BJ (cell line): ENCODE measurements at regions not wholly inside any gene's neighbourhood (a gene's known extent, or its start where the extent isn't known, plus 50 kb on each side); places are given as distances from the start of the nearest gene placed in this dataset.

Experiments
- CTCF ChIA-PET: fragments of 350-600 bp; formaldehyde crosslinking; extraction: SDS; loops from one replicate; lab custom pipeline; 2021; ENCODE audit warnings: antibody characterized with exemption, inconsistent platforms; lab: Yijun Ruan, JAX
- POLR2A ChIA-PET: fragments of 300-600 bp; sonication (Branson Sonifier 250); formaldehyde crosslinking; extraction: SDS; loops from one replicate; lab custom pipeline; 2021; ENCODE audit warnings: antibody characterized with exemption; lab: Charles Lee
- DNase-seq: peaks from one replicate; pipeline ENCODE4 v3.0.0-alpha.2; 2011; ENCODE audit warnings: low read depth
- H3K27me3 ChIP-seq: 2 replicates; pipeline ENCODE4 v1.6.0; 2011; ENCODE audit warnings: low read length; ENCODE audit not compliant: control insufficient read depth, insufficient read depth
- H3K36me3 ChIP-seq: 2 replicates; pipeline ENCODE4 v1.5.1; 2011; ENCODE audit warnings: low read length; ENCODE audit not compliant: control insufficient read depth, insufficient read depth
- H3K4me3 ChIP-seq: 2 replicates; pipeline ENCODE4 v1.5.1; 2011; ENCODE audit warnings: low read depth, mild to moderate bottlenecking, control low read depth, low read length
- TF ChIP-seq, protein P1 (sequence below): IDR thresholded peaks from 2 replicates; pipeline ENCODE4 v1.5.1; 2011; ENCODE audit warnings: low read depth, mild to moderate bottlenecking, control low read depth, inconsistent platforms, low read length, moderate library complexity; ENCODE audit not compliant: insufficient read depth

GRCh38 chr2:56127010-56127409 is 56.8 kb upstream of the CCDC85A start:
- POLR2A ChIA-PET, result no interaction called here
- peaks cover 2% of the 10 kb centered on the region; the same call in 1 of the 2 replicates for H3K27me3 ChIP-seq
- H3K36me3 ChIP-seq, result no peaks in the 10 kb centered on the region
- TF ChIP-seq, protein P1, sequence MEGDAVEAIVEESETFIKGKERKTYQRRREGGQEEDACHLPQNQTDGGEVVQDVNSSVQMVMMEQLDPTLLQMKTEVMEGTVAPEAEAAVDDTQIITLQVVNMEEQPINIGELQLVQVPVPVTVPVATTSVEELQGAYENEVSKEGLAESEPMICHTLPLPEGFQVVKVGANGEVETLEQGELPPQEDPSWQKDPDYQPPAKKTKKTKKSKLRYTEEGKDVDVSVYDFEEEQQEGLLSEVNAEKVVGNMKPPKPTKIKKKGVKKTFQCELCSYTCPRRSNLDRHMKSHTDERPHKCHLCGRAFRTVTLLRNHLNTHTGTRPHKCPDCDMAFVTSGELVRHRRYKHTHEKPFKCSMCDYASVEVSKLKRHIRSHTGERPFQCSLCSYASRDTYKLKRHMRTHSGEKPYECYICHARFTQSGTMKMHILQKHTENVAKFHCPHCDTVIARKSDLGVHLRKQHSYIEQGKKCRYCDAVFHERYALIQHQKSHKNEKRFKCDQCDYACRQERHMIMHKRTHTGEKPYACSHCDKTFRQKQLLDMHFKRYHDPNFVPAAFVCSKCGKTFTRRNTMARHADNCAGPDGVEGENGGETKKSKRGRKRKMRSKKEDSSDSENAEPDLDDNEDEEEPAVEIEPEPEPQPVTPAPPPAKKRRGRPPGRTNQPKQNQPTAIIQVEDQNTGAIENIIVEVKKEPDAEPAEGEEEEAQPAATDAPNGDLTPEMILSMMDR, result no peak
- no peak for DNase-seq
- no peak overlapping the region for H3K4me3 ChIP-seq
- CTCF ChIA-PET, result interaction anchor here (1.0 kb wide), 1 partner anchor 22 kb away, joined by 3 read pairs; no protein-coding TSS in a partner anchor

- Histone ChIP-seq H3K4me3 (no peak overlapping the region), H3K36me3 (no peaks in the 10 kb centered on the region), H3K27me3 (peaks cover 2% of the 10 kb centered on the region; the same call in 1 of the 2 replicates)
- TF ChIP-seq, protein P1, result no peak
- CTCF ChIA-PET, result interaction anchor here (0.7 to 1.0 kb wide), 3 partner anchors 23 to 1371 kb away, joined by 3 to 4 read pairs (median 4); no protein-coding TSS in a partner anchor
- POLR2A ChIA-PET, result no interaction called here
- no peak for DNase-seq
Measured at GRCh38 chr2:56127463-56128152, 56.2 kb upstream of the CCDC85A start.

DNA sequence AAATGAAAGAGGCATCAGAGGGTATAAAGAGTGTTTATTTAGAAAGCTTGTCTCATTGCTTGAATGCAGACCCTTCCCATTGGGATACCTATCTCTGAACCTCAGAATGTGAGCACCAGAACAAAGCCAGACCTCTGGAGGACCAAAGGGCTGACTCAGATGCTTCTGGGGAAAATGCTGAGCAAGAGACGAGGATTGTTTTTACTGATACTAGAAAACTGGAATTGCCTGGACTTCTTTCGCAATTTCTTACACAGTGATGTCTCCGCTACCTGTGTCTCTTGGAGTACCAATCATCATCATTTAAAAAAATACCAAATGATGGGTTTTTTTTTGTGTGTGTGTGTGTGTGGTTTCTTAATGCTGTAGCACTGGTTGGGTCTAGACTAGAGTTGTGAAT is 55.6 kb upstream of the CCDC85A start:
- ChIA-PET POLR2A (no interaction called here), CTCF (interaction anchor here (0.6 to 0.8 kb wide), 3 partner anchors 51 to 1371 kb away, joined by 3 to 4 read pairs (median 4); no protein-coding TSS in a partner anchor)
- Histone ChIP-seq H3K36me3 (no peaks in the 10 kb centered on the region), H3K4me3 (no peak overlapping the region), H3K27me3 (peaks cover 2% of the 10 kb centered on the region; the same call in 1 of the 2 replicates)
- TF ChIP-seq, protein P1, result no peak
- no peak for DNase-seq

DNA sequence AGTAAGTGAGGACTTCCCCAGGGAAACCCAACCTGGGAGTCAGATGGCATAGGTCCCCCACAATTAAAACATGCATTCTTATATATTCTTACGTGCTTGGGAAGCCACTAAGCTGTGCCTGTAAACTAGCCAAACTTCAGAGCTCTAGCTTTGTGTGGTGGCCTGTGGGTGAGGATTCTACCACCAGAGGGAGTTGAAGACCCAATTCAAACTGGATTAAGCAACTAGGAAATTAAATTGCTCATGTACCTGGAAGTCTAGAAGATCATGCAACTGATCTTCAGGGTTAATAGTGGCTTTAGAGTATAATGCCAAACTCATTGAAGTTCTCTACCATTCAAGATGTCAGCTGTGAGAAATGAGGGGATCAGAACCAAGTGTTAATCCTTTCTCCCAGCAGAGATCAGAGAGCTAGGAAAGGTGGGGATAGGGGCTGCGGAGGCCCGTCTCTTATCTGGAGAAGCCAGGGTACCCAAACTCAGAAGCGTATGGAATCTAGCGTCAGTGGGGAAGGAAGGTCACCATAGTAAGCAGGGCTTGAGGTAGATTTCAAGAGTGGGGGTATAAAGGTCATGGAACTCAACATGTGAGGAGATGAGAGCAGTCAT is 53.2 kb upstream of the CCDC85A start:
- Histone ChIP-seq H3K27me3 (no peaks in the 10 kb centered on the region; the same call in 1 of the 2 replicates), H3K36me3 (no peaks in the 10 kb centered on the region), H3K4me3 (no peak overlapping the region)
- no peak for DNase-seq
- TF ChIP-seq, protein P1, result peak; percentile 87
- ChIA-PET CTCF (interaction anchor here (0.5 to 1.5 kb wide), 15 partner anchors 9 to 445 kb away, joined by 3 to 5 read pairs (median 3); partner anchors contain the start of gene CCDC85A), POLR2A (no interaction called here)

DNA sequence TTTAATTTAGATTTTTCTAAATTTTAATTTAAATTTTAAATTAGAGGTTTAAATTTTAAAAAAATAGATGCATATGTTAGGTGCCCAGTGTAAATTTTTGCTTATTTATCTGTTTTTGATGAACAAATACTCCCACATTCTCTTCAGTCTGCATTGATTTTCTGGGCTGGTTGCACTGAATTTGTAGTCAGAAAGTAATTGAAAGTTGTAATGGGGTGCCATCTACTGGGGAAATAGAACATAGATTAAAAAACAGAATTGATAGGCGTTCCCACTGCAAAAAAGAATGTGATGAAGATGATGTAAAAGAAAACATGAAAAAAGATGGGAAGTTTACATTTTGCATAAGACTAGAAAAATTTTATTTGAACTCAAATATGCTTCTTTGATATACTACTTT is 51.7 kb upstream of the CCDC85A start:
- TF ChIP-seq, protein P1, result peak; percentile 54
- ChIA-PET CTCF (no interaction called here), POLR2A (no interaction called here)
- no peaks in the 10 kb centered on the region for H3K36me3 ChIP-seq
- H3K27me3 ChIP-seq, result no peaks in the 10 kb centered on the region
- no peak overlapping the region for H3K4me3 ChIP-seq
- DNase-seq, result no peak
